IMR-90 (cell line): ENCODE measurements at regions not wholly inside any gene's neighbourhood (a gene's known extent, or its start where the extent isn't known, plus 50 kb on each side); places are given as distances from the start of the nearest gene placed in this dataset.

Experiments
- ATAC-seq: fragments of 200-7000 bp; cut with Tn5 transposase; 2 replicates; pipeline ENCODE4 v1.9.1; 2020; ENCODE audit warnings: low read depth, mild to moderate bottlenecking, moderate library complexity
- BruUV-seq: library from RNA; stranded (reverse); fragments of 400-500 nt; replicated peaks from 2 replicates; lab custom pipeline; 2021; lab: Mats Ljungman, UMichigan
- CTCF ChIA-PET: fragments of 300-600 bp; formaldehyde crosslinking; extraction: SDS; loops from one replicate; lab custom pipeline; 2021; ENCODE audit warnings: antibody characterized with exemption; lab: Yijun Ruan, JAX
- POLR2A ChIA-PET: fragments of 300-600 bp; sonication (Branson Sonifier 250); formaldehyde crosslinking; loops from one replicate; lab custom pipeline; 2022; ENCODE audit warnings: antibody characterized with exemption; ENCODE audit not compliant: unreplicated experiment; lab: Charles Lee
- DNase-seq: peaks from one replicate; pipeline ENCODE4 v3.0.0; 2013
- H2AFZ ChIP-seq: replicated peaks from 2 replicates; pipeline ENCODE3; 2013; ENCODE audit warnings: low read length, mild to moderate bottlenecking; ENCODE audit not compliant: poor library complexity
- H2AK5ac ChIP-seq: 2 replicates; pipeline ENCODE4 v1.6.1; 2013; ENCODE audit warnings: low read depth, low read length, inconsistent platforms
- H2AK9ac ChIP-seq: replicated peaks from 2 replicates; pipeline ENCODE3; 2013; ENCODE audit warnings: mild to moderate bottlenecking, low read depth, low read length, moderate library complexity; ENCODE audit not compliant: poor library complexity
- H2BK120ac ChIP-seq: 2 replicates; pipeline ENCODE4 v1.6.1; 2013; ENCODE audit warnings: low read depth, low read length, inconsistent platforms
- H2BK15ac ChIP-seq: 3 replicates; pipeline ENCODE4 v1.6.1; 2013; ENCODE audit warnings: low read depth, low read length, inconsistent platforms
- H2BK20ac ChIP-seq: 2 replicates; pipeline ENCODE4 v1.6.1; 2013; ENCODE audit warnings: low read depth, mild to moderate bottlenecking, inconsistent platforms, low read length, moderate library complexity
- H2BK5ac ChIP-seq: 2 replicates; pipeline ENCODE4 v1.6.1; 2013; ENCODE audit warnings: mild to moderate bottlenecking, low read depth, low read length, inconsistent platforms; ENCODE audit not compliant: poor library complexity, severe bottlenecking
- H3K14ac ChIP-seq: replicated peaks from 2 replicates; pipeline ENCODE4 v1.6.1; 2013; ENCODE audit warnings: low read depth, low read length, inconsistent platforms
- H3K18ac ChIP-seq: 2 replicates; pipeline ENCODE4 v1.6.1; 2013; ENCODE audit warnings: low read depth, low read length, control low read depth
- H3K23ac ChIP-seq: 2 replicates; pipeline ENCODE4 v1.6.1; 2013; ENCODE audit warnings: low read depth, low read length, inconsistent platforms
- H3K27ac ChIP-seq: 2 replicates; pipeline ENCODE4 v1.5.1; 2013; ENCODE audit warnings: mild to moderate bottlenecking, control low read depth, low read length; ENCODE audit not compliant: insufficient read depth
- H3K27me3 ChIP-seq: 2 replicates; pipeline ENCODE4 v1.6.1; 2013; ENCODE audit warnings: low read length; ENCODE audit not compliant: control insufficient read depth, insufficient read depth
- H3K36me3 ChIP-seq: 2 replicates; pipeline ENCODE4 v1.6.1; 2013; ENCODE audit warnings: low read length, mixed read lengths; ENCODE audit not compliant: control insufficient read depth, insufficient read depth
- H3K4ac ChIP-seq: 2 replicates; pipeline ENCODE4 v1.6.1; 2013; ENCODE audit warnings: low read depth, low read length, inconsistent platforms
- H3K4me1 ChIP-seq: 2 replicates; pipeline ENCODE4 v1.6.1; 2013; ENCODE audit warnings: low read length, mixed read lengths; ENCODE audit not compliant: control insufficient read depth, insufficient read depth
- H3K4me2 ChIP-seq: 2 replicates; pipeline ENCODE4 v1.6.1; 2013; ENCODE audit warnings: low read depth, mild to moderate bottlenecking, control low read depth, low read length, moderate library complexity
- H3K4me3 ChIP-seq: 2 replicates; pipeline ENCODE4 v1.5.1; 2013; ENCODE audit warnings: low read depth, mild to moderate bottlenecking, control low read depth, low read length, moderate library complexity; ENCODE audit not compliant: insufficient read depth
- H3K56ac ChIP-seq: 2 replicates; pipeline ENCODE4 v1.6.1; 2013; ENCODE audit warnings: low read length, inconsistent platforms; ENCODE audit not compliant: insufficient read depth; ENCODE audit errors: extremely low read depth
- H3K79me1 ChIP-seq, 2 experiments: 2 replicates each; pipeline ENCODE4 v1.6.1; 2013; ENCODE audit warnings: low read length in 2 of 2, inconsistent platforms in 1 of 2, low read depth in 1 of 2
- H3K9ac ChIP-seq: 2 replicates; pipeline ENCODE4 v1.6.1; 2013; ENCODE audit warnings: low read depth, low read length, control low read depth
- H3K9me1 ChIP-seq: 2 replicates; pipeline ENCODE4 v1.6.1; 2013; ENCODE audit warnings: low read length, inconsistent platforms; ENCODE audit not compliant: insufficient read depth
- H3K9me3 ChIP-seq: 2 replicates; pipeline ENCODE4 v1.6.1; 2013; ENCODE audit warnings: low read length; ENCODE audit not compliant: control insufficient read depth, insufficient read depth
- H4K20me1 ChIP-seq: 2 replicates; pipeline ENCODE4 v1.6.1; 2013; ENCODE audit warnings: low read length, inconsistent platforms; ENCODE audit not compliant: insufficient read depth
- H4K5ac ChIP-seq: 2 replicates; pipeline ENCODE4 v1.6.1; 2013; ENCODE audit warnings: mild to moderate bottlenecking, low read depth, low read length, control low read depth
- H4K8ac ChIP-seq, 2 experiments: 2 replicates each; pipeline ENCODE4 v1.6.1; 2013; ENCODE audit warnings: low read depth in 2 of 2, low read length in 2 of 2, control low read depth in 1 of 2, inconsistent platforms in 1 of 2
- H4K91ac ChIP-seq: 2 replicates; pipeline ENCODE4 v1.6.1; 2013; ENCODE audit warnings: low read depth, low read length, inconsistent platforms; ENCODE audit not compliant: insufficient read depth
- BHLHE40 ChIP-seq: fragments of 150-350 bp; IDR thresholded peaks from 2 replicates; pipeline ENCODE4 v1.6.1; 2016; ENCODE audit warnings: mild to moderate bottlenecking, low read depth, low read length
- CEBPB ChIP-seq: IDR thresholded peaks from 2 replicates; pipeline ENCODE4 v1.6.1; 2012; ENCODE audit warnings: low read depth, low read length, improper control_type of control experiment
- CHD1 ChIP-seq: IDR thresholded peaks from 2 replicates; pipeline ENCODE4 v1.6.1; 2012; ENCODE audit warnings: low read depth, low read length, improper control_type of control experiment
- CTCF ChIP-seq: conservative IDR thresholded peaks from 2 replicates; pipeline ENCODE4 v1.5.1; 2012; ENCODE audit warnings: mild to moderate bottlenecking, low read depth, low read length, improper control_type of control experiment
- ELK1 ChIP-seq: fragments of 150-350 bp; IDR thresholded peaks from 2 replicates; pipeline ENCODE4 v1.6.1; 2016; ENCODE audit warnings: low read depth, mild to moderate bottlenecking, low read length, moderate library complexity, borderline replicate concordance
- FOS ChIP-seq: fragments of 150-350 bp; IDR thresholded peaks from 2 replicates; pipeline ENCODE4 v1.6.1; 2016; ENCODE audit warnings: low read depth, low read length
- MAFK ChIP-seq: IDR thresholded peaks from 2 replicates; pipeline ENCODE4 v1.6.1; 2012; ENCODE audit warnings: low read depth, low read length, improper control_type of control experiment
- MAZ ChIP-seq: IDR thresholded peaks from 2 replicates; pipeline ENCODE4 v1.6.1; 2012; ENCODE audit warnings: low read depth, mild to moderate bottlenecking, low read length, improper control_type of control experiment, moderate library complexity, borderline replicate concordance
- MXI1 ChIP-seq: IDR thresholded peaks from 2 replicates; pipeline ENCODE4 v1.6.1; 2012; ENCODE audit warnings: low read depth, mild to moderate bottlenecking, low read length, moderate library complexity, borderline replicate concordance
- NFE2L2 ChIP-seq: fragments of 150-350 bp; IDR thresholded peaks from 2 replicates; pipeline ENCODE4 v1.6.1; 2016; ENCODE audit warnings: low read depth, mild to moderate bottlenecking, low read length
- POLR2A ChIP-seq: IDR thresholded peaks from 2 replicates; pipeline ENCODE4 v1.6.1; 2012; ENCODE audit warnings: mild to moderate bottlenecking, low read depth, low read length
- RAD21 ChIP-seq: IDR thresholded peaks from 2 replicates; pipeline ENCODE4 v1.6.1; 2012; ENCODE audit warnings: low read length, improper control_type of control experiment
- RCOR1 ChIP-seq: IDR thresholded peaks from 2 replicates; pipeline ENCODE4 v1.6.1; 2012; ENCODE audit warnings: mild to moderate bottlenecking, low read length, improper control_type of control experiment; ENCODE audit not compliant: insufficient replicate concordance
- RFX5 ChIP-seq: IDR thresholded peaks from 2 replicates; pipeline ENCODE4 v1.8.0; 2012; ENCODE audit warnings: low read depth, mild to moderate bottlenecking, low read length, moderate library complexity
- SMC3 ChIP-seq: fragments of 150-350 bp; IDR thresholded peaks from 2 replicates; pipeline ENCODE4 v1.6.1; 2016; ENCODE audit warnings: low read depth, mild to moderate bottlenecking, antibody characterized with exemption, low read length, moderate library complexity
- USF2 ChIP-seq: fragments of 150-350 bp; IDR thresholded peaks from 2 replicates; pipeline ENCODE4 v1.6.1; 2017; ENCODE audit warnings: mild to moderate bottlenecking, antibody characterized with exemption, low read length, low read depth
- WGBS, 2 experiments: methylation state at CpG; one replicate each; pipeline versions ENCODE4 v1.1.5 to v1.1.7; 2013; ENCODE audit warnings: missing lambda C conversion rate in 2 of 2; ENCODE audit not compliant: insufficient read length in 1 of 2; ENCODE audit errors: extremely low coverage in 2 of 2; 5-methylcytosine and 5-hydroxymethylcytosine counted together
- dilution Hi-C: fragments of 300-500 bp; cut with HindIII; formaldehyde crosslinking; loops from one replicate; pipeline ENCODE4 v1.14.3; 2018; ENCODE audit warnings: low sequenced_read_pairs; ENCODE audit not compliant: unreplicated experiment
- in situ Hi-C: fragments of 300-500 bp; cut with MboI; formaldehyde crosslinking; loops from 3 replicates; pipeline ENCODE4 v1.14.3; 2019; ENCODE audit warnings: low sequenced_read_pairs, inconsistent platforms, mixed read lengths
- intact Hi-C: fragments of 100-400 bp; cut with micrococcal nuclease; formaldehyde crosslinking; loops from 2 replicates; pipeline ENCODE4 v1.10.0; 2022

GRCh38 chr9:80259079-80259478, 687.3 kb downstream of the TLE4 start:
- dilution Hi-C loops, result no loop called here
- no TSS peak for BruUV-seq
- no peaks in the 10 kb centered on the region for H3K4me1 ChIP-seq
- DNase-seq (no peak), ATAC-seq (no peak)
- H3K56ac ChIP-seq, result no peak overlapping the region
- no peak overlapping the region for H2AK5ac ChIP-seq
- CTCF ChIA-PET, result no interaction called here
- H2BK20ac ChIP-seq, result no peak overlapping the region
- H3K79me1 ChIP-seq, result no peaks in the 10 kb centered on the region
- no peak overlapping the region for H2BK15ac ChIP-seq
- in situ Hi-C loops, result no loop called here
- H2AFZ ChIP-seq, result no peak overlapping the region
- no peak overlapping the region for H3K27ac ChIP-seq
- TF ChIP-seq BHLHE40 (no peak), POLR2A (no peak), MAZ (no peak), MAFK (no peak), MXI1 (no peak), RFX5 (no peak), NFE2L2 (no peak), ELK1 (no peak), RAD21 (no peak), CTCF (no peak), RCOR1 (no peak), CEBPB (no peak), CHD1 (no peak), FOS (no peak), SMC3 (no peak), USF2 (no peak)
- H2BK120ac ChIP-seq, result no peak overlapping the region
- no peak overlapping the region for H3K4ac ChIP-seq
- H3K9me1 ChIP-seq, result no peaks in the 10 kb centered on the region
- H3K4me2 ChIP-seq, result no peak overlapping the region
- no peak overlapping the region for H3K9ac ChIP-seq
- POLR2A ChIA-PET, result no interaction called here
- H2AK9ac ChIP-seq, result no peak overlapping the region
- H3K4me3 ChIP-seq, result no peak overlapping the region
- H3K18ac ChIP-seq, result no peak overlapping the region
- H3K23ac ChIP-seq, result no peak overlapping the region
- no CpG with 5 or more reads among the region's 2 CpGs for WGBS, 2 experiments
- peaks cover 4% of the 10 kb centered on the region; the same call in 1 of the 2 replicates for H3K9me3 ChIP-seq
- intact Hi-C loops, result no loop called here
- H3K36me3 ChIP-seq, result no peaks in the 10 kb centered on the region
- no peak overlapping the region for H4K91ac ChIP-seq
- H4K5ac ChIP-seq, result no peak overlapping the region
- no peaks in the 10 kb centered on the region for H3K27me3 ChIP-seq
- no peak overlapping the region for H3K14ac ChIP-seq
- H2BK5ac ChIP-seq, result no peak overlapping the region
- no peak overlapping the region for H4K8ac ChIP-seq
- H4K20me1 ChIP-seq, result no peaks in the 10 kb centered on the region
